Hepatocyte (in vitro differentiated cells): ENCODE measurements at regions not wholly inside any gene's neighbourhood (a gene's known extent, or its start where the extent isn't known, plus 50 kb on each side); places are given as distances from the start of the nearest gene placed in this dataset.

Experiments
- DNase-seq: peaks from one replicate; pipeline ENCODE4 v3.0.0-alpha.2; 2016; ENCODE audit warnings: low spot score
- H2AFZ ChIP-seq: fragments of 200-600 bp; sonication (generic); 2 replicates; pipeline ENCODE4 v1.6.0; 2016; ENCODE audit warnings: antibody characterized with exemption, mild to moderate bottlenecking
- H3K27ac ChIP-seq: fragments of 200-600 bp; sonication (generic); 2 replicates; pipeline ENCODE4 v1.5.1; 2016; ENCODE audit warnings: mild to moderate bottlenecking
- H3K27me3 ChIP-seq: fragments of 200-600 bp; sonication (generic); 2 replicates; pipeline ENCODE4 v1.6.1; 2016
- H3K36me3 ChIP-seq: fragments of 200-600 bp; sonication (generic); replicated peaks from 2 replicates; pipeline ENCODE4 v1.5.1; 2016; ENCODE audit warnings: low read depth; ENCODE audit not compliant: insufficient read depth
- H3K4me1 ChIP-seq: fragments of 200-600 bp; sonication (generic); 2 replicates; pipeline ENCODE4 v1.5.1; 2016; ENCODE audit warnings: mild to moderate bottlenecking, moderate library complexity; ENCODE audit not compliant: insufficient read depth
- H3K4me2 ChIP-seq: fragments of 200-600 bp; sonication (generic); 2 replicates; pipeline ENCODE4 v1.6.0; 2016
- H3K4me3 ChIP-seq: fragments of 200-600 bp; sonication (generic); 2 replicates; pipeline ENCODE4 v1.5.1; 2016; ENCODE audit warnings: mild to moderate bottlenecking
- H3K79me2 ChIP-seq: fragments of 200-600 bp; sonication (generic); 2 replicates; pipeline ENCODE4 v1.6.0; 2017; ENCODE audit warnings: mild to moderate bottlenecking
- H3K9me2 ChIP-seq: fragments of 200-600 bp; sonication (generic); replicated peaks from 2 replicates; pipeline ENCODE4 v1.6.0; 2017; ENCODE audit warnings: mild to moderate bottlenecking; ENCODE audit not compliant: insufficient read depth
- H3K9me3 ChIP-seq: fragments of 200-600 bp; sonication (generic); 2 replicates; pipeline ENCODE4 v1.5.1; 2016; ENCODE audit warnings: low read depth, mild to moderate bottlenecking
- H4K20me1 ChIP-seq: fragments of 200-600 bp; sonication (generic); 2 replicates; pipeline ENCODE4 v1.6.0; 2016; ENCODE audit warnings: mild to moderate bottlenecking; ENCODE audit not compliant: insufficient read depth, poor library complexity, severe bottlenecking
- EZH2 ChIP-seq: fragments of 200-600 bp; sonication (generic); IDR thresholded peaks from 2 replicates; pipeline ENCODE4 v1.6.1; 2016; ENCODE audit warnings: antibody characterized with exemption, mild to moderate bottlenecking, borderline replicate concordance
- EZH2phosphoT487 ChIP-seq: fragments of 200-600 bp; sonication (generic); IDR thresholded peaks from one replicate; pipeline ENCODE4 v1.6.1; 2018; ENCODE audit warnings: antibody characterized with exemption, mild to moderate bottlenecking, low read depth, moderate library complexity; ENCODE audit not compliant: unreplicated experiment, severe bottlenecking
- WGBS: methylation state at CpG from one replicate; pipeline ENCODE4 v1.1.6; 2016; ENCODE audit warnings: low lambda C conversion rate; ENCODE audit errors: missing lambda C conversion rate; 5-methylcytosine and 5-hydroxymethylcytosine counted together
- TF ChIP-seq, protein P1 (sequence below): fragments of 200-600 bp; sonication (generic); IDR thresholded peaks from 2 replicates; pipeline ENCODE4 v1.5.1; 2016; ENCODE audit warnings: antibody characterized with exemption, mild to moderate bottlenecking; ENCODE audit not compliant: poor library complexity

DNA sequence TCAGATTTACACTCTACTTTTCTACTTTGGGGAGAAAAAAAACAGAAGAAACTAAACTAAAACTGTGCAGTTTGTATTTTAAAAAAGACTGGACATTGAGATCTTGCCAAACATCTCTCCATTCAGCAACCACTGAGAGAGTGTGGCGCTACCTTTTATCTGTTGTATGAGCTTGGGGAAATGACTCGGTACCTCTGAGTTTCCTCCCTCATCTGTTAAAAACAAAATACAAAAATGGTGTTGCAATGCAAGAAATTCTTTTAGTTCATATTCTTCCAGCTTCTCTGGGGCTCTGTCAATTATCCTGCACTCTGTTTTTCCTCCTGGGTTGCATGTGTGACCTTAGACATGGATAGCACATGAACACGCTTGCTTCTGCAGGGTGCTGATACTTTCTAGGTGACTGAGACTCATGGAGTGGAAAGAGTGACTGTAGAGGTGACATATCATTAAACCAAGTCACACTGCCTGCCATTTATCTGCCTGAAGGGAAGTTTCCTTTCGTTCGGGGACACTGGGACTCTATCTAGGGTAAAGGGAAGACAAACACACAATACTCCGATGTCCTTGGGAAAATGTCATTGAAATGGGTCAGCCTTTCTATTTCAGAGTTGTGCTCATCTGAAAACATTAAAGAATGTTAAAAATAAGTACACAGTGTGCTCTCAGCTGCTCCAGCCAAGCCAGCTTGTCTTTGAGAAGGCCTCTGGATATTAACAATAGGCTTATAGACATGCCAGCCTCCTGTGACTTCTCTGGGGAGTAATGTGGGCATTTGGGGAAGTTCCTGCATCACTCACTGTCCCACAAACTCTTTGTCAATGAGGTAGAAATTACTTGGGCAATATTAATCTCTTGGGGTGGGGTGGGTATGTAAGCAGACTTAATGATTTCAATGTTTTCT lies 91.4 kb downstream of the TRIB2 start:
- 90% methylated on average over 6 of the region's 6 CpGs for WGBS
- TF ChIP-seq, protein P1, sequence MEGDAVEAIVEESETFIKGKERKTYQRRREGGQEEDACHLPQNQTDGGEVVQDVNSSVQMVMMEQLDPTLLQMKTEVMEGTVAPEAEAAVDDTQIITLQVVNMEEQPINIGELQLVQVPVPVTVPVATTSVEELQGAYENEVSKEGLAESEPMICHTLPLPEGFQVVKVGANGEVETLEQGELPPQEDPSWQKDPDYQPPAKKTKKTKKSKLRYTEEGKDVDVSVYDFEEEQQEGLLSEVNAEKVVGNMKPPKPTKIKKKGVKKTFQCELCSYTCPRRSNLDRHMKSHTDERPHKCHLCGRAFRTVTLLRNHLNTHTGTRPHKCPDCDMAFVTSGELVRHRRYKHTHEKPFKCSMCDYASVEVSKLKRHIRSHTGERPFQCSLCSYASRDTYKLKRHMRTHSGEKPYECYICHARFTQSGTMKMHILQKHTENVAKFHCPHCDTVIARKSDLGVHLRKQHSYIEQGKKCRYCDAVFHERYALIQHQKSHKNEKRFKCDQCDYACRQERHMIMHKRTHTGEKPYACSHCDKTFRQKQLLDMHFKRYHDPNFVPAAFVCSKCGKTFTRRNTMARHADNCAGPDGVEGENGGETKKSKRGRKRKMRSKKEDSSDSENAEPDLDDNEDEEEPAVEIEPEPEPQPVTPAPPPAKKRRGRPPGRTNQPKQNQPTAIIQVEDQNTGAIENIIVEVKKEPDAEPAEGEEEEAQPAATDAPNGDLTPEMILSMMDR = no peak
- TF ChIP-seq EZH2 (no peak), EZH2phosphoT487 (no peak)
- DNase-seq = no peak

DNA sequence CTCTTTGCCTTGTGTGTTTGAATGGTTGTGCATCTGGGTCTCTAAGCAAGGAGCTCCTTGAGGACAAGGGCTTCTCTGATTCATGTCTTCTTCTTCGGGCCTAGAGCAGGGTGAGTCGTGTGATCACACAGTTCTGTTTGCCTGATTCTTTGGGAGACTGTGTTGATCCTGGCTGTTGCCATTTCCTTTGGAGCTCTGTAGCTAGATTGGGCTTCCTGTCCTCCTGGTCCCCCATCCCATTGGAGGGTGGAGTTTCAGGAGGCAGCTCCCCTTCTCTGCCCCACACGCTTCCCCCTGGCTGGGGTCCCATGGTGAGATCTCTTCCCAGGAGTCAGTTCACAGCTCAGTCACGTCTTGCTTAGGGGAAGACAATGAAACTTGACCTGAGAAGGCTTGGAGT lies 92.8 kb downstream of the TRIB2 start:
- Histone ChIP-seq H3K27ac (no peak overlapping the region), H3K4me1 (no peaks in the 10 kb centered on the region), H3K9me3 (no peaks in the 10 kb centered on the region), H3K36me3 (no peaks in the 10 kb centered on the region), H3K27me3 (no peaks in the 10 kb centered on the region), H3K9me2 (no peaks in the 10 kb centered on the region), H3K4me2 (no peak overlapping the region), H3K79me2 (no peaks in the 10 kb centered on the region), H3K4me3 (no peak overlapping the region), H2AFZ (no peak overlapping the region), H4K20me1 (no peaks in the 10 kb centered on the region)
- TF ChIP-seq, protein P1 = no peak
- TF ChIP-seq EZH2phosphoT487 = no peak
- no peak for TF ChIP-seq EZH2
- WGBS = 87% methylated on average over 4 of the region's 4 CpGs
- DNase-seq = no peak

More for the DNA sequence above, 91.4 kb downstream of the TRIB2 start:
- H3K9me2 ChIP-seq = no peaks in the 10 kb centered on the region
- no peaks in the 10 kb centered on the region for H4K20me1 ChIP-seq
- H3K36me3 ChIP-seq = no peaks in the 10 kb centered on the region
- H3K4me1 ChIP-seq = no peaks in the 10 kb centered on the region
- H3K27ac ChIP-seq = no peak overlapping the region
- H3K9me3 ChIP-seq = no peaks in the 10 kb centered on the region
- no peak overlapping the region for H2AFZ ChIP-seq
- H3K79me2 ChIP-seq = no peaks in the 10 kb centered on the region
- H3K4me2 ChIP-seq = no peak overlapping the region
- no peak overlapping the region for H3K4me3 ChIP-seq
- H3K27me3 ChIP-seq = no peaks in the 10 kb centered on the region

DNA sequence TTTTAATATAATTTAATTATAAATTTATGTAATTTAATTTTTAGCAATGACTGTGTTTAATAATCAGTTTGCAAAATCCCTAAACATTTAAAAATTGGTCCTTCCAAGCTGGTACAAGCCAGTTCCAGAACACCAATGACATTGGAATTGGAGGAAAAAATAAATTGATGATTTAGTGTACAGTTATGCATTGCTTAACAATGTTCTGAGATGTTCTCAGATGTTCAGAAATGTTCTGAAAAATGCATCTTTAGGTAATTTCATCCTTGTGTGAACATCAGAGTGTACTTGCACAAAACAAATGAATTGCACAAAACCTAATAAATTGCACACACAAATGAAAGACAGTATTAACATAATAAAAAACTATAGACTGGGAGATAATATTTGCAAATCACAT lies 95.2 kb downstream of the TRIB2 start:
- no peak for DNase-seq
- Histone ChIP-seq H3K4me3 (no peak overlapping the region), H3K4me2 (no peak overlapping the region), H2AFZ (no peak overlapping the region), H3K27me3 (no peaks in the 10 kb centered on the region), H3K9me3 (no peaks in the 10 kb centered on the region), H3K79me2 (no peaks in the 10 kb centered on the region), H3K36me3 (no peaks in the 10 kb centered on the region), H3K27ac (no peak overlapping the region), H3K4me1 (no peaks in the 10 kb centered on the region), H4K20me1 (no peaks in the 10 kb centered on the region), H3K9me2 (no peaks in the 10 kb centered on the region)
- TF ChIP-seq EZH2phosphoT487 (no peak), EZH2 (no peak)
- TF ChIP-seq, protein P1 = no peak
